Fibroblast of skin of left quadriceps (primary cell): ENCODE measurements at regions not wholly inside any gene's neighbourhood (a gene's known extent, or its start where the extent isn't known, plus 50 kb on each side); places are given as distances from the start of the nearest gene placed in this dataset.
A peak's percentile ranks its signal among the peaks of the same experiment; 100 is the strongest.
"Not testable (repeated sequence)": the region's sequence is repeated elsewhere in the genome, so short reads cannot be mapped to it uniquely, and the experiment has no call there.

Experiments used
- DNase-seq, 2 experiments: peaks; one replicate each; pipeline ENCODE4 v3.0.0-alpha.2; 2013; ENCODE audit warnings: low read depth in 2 of 2

GRCh38 chr6:180091-180694, 112.1 kb upstream of the DUSP22 start:
- DNase-seq, result not testable (repeated sequence)

- no peak for DNase-seq
Measured at GRCh38 chr6:181049-181654, 111.1 kb upstream of the DUSP22 start.

GRCh38 chr6:183668-184067, 108.6 kb upstream of the DUSP22 start:
- no peak for DNase-seq

GRCh38 chr6:184161-184700, 108.1 kb upstream of the DUSP22 start:
- no peak for DNase-seq

- no peak for DNase-seq
Measured at GRCh38 chr6:186340-186965, 105.8 kb upstream of the DUSP22 start.

- DNase-seq, result no peak
Measured at GRCh38 chr6:187210-187861, 105.0 kb upstream of the DUSP22 start.

- DNase-seq, result peak; percentile 64 to 66
Measured at GRCh38 chr6:188821-189655, 103.2 kb upstream of the DUSP22 start.

- no peak for DNase-seq
Measured at GRCh38 chr6:189676-190075, 102.6 kb upstream of the DUSP22 start.

GRCh38 chr6:190596-191395, 101.5 kb upstream of the DUSP22 start:
- DNase-seq, result no peak

GRCh38 chr6:191487-192312, 100.6 kb upstream of the DUSP22 start:
- DNase-seq, result no peak

- DNase-seq, result no peak
Measured at GRCh38 chr6:192313-192664, 100.0 kb upstream of the DUSP22 start.

- no peak for DNase-seq
Measured at GRCh38 chr6:193180-193579, 99.1 kb upstream of the DUSP22 start.

- DNase-seq, result no peak
Measured at GRCh38 chr6:193773-194310, 98.4 kb upstream of the DUSP22 start.

GRCh38 chr6:195861-196360, 96.4 kb upstream of the DUSP22 start:
- DNase-seq, result no peak

GRCh38 chr6:196543-196942, 95.7 kb upstream of the DUSP22 start:
- no peak for DNase-seq

- no peak for DNase-seq
Measured at GRCh38 chr6:203661-204060, 88.6 kb upstream of the DUSP22 start.

- no peak for DNase-seq
Measured at GRCh38 chr6:206264-206663, 86.0 kb upstream of the DUSP22 start.

GRCh38 chr6:208364-208763, 83.9 kb upstream of the DUSP22 start:
- DNase-seq, result no peak

- DNase-seq, result no peak
Measured at GRCh38 chr6:208938-209337, 83.3 kb upstream of the DUSP22 start.
